ENCODE measurements at regions not wholly inside any gene's neighbourhood (a gene's known extent, or its start where the extent isn't known, plus 50 kb on each side); places are given as distances from the start of the nearest gene placed in this dataset.
"Not testable (repeated sequence)": the region's sequence is repeated elsewhere in the genome, so short reads cannot be mapped to it uniquely, and the experiment has no call there.

DNA sequence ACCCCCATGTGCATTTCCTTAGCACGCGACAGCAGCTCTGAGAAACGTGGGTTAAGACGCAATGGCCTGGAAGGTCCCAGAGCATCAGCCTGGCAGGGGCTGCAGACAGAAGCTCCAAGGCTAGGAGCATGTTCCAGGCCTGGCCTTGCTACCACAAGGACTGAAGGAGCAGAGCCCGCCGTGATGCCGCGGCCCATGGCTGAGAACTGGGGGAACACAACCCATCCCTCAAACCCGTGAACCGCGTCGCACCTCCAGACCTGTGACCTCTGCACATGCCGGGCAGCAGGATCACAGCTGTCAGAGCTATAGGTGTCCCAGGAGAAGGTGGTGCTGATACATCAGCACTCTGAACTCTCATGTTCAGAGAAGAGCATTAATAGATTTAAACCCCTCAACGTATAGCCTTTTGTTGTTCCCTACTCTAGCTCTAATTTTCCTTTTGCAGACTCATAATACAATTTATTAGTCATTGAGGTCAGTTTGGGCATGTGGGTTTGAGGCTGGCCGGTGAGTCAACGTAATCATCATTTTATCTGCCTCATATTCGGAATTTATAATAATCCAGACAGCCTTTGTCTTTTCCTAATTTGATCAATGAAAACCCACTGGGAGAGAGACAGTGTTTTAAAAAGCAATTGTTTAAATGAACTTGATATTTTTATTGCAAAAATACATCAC is 222.5 kb upstream of the TCERG1L start:
- DNase-seq, result no peak

DNA sequence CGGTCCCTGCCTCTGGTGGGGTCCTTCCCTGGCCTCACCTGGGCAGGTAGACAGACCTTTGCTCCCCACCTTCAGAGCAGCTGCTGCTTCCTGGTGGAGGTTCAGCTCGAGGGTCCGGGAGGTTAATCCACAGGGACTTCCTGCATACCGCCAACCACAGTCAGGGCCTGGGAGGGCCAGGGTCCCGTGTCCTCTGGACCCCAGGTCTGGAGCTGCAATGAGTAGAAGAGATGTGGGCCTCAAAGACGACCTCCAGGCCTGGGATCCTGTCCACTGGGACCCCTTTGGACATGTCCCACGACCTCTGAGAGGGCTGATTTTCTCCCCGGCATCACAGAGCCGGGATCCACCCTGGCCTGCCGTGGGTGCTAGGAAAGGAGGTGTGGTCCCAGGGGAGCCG is 223.3 kb upstream of the TCERG1L start:
- DNase-seq, result no peak

DNA sequence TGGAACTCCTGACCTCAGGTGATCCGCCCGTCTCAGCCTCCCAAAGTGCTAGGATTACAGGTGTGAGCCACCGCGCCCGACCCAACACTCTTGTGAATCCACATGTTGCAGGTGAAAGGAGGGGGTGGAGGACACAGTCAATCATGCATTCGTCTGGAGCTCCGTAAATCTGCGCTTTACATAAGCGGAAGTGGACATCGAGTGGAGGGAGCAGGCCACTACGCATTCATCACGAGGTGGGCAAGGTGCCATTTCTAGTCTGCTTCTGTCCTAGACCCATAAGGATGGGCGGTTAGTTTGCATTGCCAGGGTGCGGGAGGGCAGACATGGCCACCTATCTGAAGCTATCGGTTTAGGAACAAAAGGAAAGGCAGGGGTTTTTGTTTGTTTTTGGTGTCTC is 225.2 kb upstream of the TCERG1L start:
- no peak for DNase-seq

DNA sequence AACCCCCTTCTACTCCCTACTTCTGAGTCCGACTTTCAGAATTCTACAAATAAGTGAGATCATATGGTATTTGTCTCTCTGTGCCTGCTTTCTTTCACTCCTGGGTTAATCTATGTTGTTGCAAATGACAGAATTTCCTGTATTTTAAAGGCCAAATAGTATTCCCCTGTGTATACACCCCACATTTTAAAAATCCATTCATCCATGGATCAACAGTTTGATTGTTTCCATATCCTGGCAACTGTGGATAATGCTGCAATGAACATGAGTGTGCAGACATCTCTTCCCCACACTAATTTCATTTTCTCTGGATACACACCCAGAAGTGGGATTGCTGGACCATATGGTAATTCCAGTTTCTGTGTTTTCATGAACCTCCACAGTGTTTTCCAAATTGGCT is 225.8 kb upstream of the TCERG1L start:
- no peak for DNase-seq

DNA sequence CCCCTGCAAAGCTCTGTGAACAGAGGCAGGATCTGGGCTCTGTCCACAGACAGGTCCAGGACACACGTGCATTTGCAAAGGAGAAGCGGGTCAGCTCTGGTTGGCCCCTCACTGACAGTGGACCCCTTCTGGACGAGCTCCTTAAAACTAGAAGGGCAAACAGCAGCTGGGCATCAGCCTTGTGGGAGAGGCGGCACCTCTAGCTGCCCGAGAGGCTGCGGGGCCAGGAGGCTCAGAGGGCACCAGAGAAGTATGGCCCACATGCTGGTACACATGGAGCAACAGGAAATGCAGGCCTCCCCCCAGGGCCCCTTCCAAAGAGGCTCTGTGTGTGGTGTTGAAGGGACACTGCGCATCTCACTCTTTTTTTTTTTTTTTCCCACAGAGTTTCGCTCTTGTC is 233.0 kb upstream of the TCERG1L start:
- DNase-seq, result no peak

DNA sequence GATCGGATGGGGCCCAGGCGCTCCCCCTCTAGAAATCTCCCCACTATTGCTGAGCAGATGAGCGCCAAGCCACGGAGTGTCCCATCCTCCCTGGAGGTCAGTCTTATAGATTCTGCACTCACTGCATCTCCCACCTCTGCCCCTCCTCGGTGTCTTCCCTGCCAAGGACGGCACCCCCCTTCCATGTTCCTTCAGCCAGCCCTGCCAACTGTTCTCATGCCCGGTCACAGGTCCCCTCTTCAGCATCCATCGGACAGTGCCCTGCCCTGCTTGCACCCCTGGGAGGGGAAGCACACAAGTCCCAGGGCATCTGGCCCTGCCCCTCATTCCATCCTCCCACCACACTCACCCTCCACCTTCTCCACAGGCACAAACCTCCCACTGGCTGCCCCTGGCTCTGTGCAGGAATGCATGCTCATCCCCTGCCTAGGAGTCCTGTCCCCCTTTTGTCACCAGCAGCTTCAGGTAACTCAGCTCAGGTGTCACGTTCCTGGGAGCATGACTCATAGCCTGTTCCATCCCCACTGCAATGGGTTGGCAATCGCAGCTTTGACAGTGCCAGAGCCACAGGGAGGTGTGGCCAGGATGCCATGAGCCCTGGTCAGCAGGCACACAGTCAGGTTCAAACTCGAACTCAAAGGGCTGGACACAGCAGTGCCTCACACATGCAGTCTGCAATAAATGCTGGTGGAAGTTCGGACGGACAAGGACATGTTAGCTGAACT is 234.7 kb upstream of the TCERG1L start:
- DNase-seq, result no peak

DNA sequence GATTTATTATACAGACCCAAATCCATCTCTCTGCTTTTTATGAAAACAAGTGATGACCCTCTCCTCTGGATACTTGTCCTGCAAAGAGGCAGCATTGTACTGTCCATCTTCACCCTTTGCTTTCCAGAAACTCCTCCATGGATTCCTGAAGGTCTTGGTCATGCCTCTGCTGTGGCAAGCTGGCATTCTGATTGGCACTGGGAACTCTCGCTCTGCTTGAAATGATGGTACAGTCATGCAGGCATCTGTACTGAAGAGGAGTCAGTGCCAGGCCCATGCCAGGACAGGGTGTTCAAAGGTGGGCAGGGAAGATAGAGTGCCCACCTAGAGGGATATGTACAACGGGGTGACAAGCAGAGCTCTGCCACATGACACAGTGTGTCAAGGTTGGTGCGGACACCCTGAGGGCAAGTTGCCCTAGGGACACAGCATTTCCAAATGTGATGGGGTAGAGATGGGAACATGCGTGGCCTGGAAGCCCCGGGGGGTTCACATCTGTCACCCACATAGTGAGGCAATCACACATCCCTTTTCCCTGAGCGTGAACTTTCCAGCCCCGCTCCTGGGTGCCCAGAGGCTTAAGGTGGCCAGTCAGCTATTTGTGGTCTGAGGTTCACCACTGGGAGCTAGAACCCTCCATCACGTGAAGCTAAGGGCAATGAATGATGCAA is 235.7 kb upstream of the TCERG1L start:
- no peak for DNase-seq

DNA sequence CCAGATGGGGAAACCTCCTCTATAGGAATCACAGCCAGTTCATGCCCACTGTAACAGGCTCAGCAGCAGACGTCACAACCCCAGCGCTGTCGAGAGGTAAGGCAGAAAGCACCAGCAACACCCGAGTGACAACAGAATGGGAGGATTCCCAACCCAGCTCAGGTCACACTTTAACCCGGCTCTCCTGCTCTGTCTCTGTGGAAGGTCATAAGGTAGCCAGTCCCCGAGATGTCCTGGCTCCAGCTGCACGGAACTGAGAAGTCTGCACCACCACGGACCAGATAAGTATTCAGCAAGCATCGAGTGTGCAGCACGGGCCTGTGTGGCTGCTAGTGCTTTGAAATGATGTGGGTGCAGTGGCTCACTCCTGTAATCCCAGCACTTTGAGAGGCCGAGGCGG is 236.7 kb upstream of the TCERG1L start:
- DNase-seq, result no peak

DNA sequence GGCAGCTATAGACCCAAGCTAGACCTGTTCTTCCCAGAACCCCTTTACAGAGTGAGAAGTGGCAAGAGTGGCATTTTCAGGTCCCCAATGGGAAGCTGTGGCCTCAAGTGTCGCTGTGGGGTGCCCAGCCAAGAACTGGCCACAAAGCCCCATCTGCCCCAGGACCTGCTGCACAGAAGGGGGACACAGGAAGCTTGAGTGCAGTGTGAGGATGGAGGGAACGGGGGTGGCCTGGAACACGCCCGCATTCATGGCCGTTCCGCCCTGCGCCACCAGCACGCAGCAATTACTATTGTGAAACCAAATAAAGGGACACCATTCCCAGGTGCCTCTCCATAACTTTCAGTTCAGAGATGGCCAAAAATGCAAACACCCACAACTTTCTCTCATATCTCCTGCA is 237.6 kb upstream of the TCERG1L start:
- DNase-seq, result no peak

DNA sequence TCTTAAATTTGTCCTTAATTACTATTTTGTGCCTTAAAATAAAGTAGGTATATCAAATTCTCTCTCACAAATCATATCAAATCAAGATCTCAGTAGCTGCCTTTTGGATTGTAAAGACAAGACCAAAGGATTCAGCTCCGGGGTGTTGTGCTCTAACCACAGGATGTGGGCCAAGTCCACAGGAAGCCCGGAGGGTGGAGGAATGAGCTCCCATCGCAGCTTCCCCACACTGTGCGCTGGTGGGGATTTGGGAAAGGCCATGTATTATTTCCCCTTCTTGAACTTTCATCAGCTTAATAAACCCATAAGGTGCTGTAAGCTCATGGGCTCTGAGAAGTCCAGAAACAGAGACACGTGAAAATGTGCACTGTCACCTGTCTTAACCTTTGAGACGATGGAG is 241.6 kb upstream of the TCERG1L start:
- no peak for DNase-seq

DNA sequence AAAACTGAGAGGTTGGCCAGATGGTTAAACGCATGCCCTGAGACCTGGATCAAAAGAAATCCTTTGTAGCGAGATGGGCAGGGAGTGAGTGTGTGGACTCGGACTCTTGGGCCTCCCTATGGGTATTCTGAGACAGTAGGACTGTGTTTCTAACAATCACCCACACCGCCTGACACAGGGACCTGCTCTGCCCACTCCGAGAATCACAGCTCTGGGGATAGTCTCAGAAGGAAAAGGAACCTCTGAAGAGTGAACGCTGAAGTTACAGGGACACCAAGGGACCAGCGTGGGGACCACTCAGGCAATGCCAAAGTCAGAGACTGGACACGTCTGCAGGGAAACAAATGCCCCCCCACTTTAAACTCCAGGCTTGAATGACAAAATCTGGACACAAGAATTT is 242.1 kb upstream of the TCERG1L start:
- no peak for DNase-seq

DNA sequence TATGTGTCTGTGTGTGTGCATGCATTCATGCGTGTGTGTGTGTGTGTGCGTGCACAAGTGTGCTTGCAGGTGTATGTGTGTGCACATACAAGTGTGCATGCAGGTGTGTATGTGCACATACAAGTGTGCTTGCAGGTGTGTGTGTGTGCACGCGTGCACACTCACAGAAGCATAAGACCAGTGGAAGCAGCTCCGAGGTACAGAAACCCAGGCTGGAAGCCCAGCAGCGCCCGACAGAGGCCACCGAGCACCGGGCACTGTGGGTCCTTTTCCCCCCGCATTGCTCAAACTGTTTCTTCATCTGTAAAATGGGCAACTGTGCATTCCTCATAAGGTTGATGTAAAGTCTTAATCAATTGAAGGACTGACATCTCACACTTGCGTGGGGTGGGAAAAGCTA is 243.3 kb upstream of the TCERG1L start:
- no peak for DNase-seq

DNA sequence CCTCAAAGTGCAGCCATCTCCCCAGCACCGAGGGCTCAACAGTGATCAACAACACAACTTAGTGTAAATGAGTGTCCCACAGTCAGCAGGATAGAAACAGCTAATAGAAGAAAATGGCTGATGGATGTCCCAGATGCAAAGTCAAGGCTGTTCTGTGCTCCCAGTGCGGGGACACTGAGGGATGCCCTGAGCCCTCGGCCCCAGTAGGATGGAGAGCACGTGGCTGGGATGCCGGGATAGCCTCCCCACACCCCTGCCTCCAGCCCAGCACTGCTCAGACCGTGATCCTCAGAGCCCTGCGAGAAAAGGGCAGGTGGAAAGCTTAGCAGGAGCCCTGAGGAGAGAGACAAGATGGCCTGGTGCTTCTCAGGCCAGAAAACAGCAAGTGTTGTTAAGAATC is 243.9 kb upstream of the TCERG1L start:
- no peak for DNase-seq

DNA sequence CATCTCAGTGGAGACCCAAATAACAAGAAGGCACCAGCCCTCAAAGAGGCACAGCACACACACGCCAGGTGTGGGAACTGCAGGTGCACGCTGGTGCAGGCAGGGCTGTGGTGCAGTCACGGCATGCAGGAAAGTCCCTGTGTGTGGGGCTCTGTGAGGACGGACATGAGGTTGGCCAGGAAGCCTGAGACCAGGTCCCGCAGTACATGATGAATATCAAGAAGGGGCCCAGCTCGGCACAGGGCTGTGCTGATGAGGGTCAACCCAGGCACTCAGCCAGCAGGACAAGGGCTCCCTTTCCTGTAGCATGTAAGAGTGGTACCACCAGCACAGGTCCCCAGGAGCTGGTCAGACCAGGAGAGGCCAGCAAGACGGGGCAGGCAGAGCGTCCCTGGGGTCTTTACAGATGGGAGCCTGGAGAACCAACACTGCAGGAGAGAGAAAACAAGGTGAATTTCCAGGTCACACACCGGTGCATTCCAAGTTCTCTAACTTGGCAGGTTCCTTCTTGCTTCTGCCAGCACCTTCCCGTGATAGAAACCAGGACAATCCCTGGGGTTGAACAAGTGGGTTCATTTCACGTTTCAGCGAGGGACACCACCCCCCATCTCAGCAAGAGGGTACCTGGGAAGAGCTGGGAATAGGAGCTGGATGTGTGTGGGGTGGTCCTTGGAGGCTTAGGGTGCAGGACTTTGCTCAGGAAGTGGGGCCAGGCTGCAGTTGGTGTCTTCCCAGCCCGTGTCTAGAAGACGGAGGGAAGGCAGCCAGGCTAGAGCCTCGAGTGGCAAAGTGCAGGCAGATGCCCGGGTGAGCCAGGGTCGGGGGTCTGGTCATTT is 244.8 kb upstream of the TCERG1L start:
- DNase-seq, result no peak

DNA sequence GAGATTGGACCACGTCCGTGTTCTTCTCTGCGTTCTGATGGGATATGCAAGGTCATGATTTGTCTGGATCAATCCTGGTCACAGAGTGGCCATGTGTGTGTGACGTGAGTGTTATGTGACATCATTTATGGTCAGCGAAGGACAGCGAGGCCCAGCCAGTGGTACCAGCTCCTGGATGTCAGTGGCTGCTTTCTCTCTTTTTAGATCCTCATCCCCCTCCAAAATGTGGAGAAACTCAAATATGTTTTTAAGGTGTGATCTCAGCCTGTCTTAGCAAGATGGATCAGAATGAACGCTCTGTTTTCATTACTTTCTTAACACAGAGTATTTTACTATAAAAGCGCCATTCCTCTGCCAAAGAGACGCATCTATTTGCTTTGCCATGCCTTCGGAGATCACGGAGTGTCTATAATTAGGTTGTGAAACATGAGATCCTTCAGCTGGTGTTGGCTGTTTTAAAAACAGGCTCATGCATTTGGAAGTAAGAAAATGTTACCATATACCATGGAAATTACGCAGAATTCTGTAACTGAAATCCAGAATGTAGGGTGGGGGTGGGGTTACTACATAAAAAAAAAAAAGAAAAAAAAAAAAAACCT is 245.5 kb upstream of the TCERG1L start:
- no peak for DNase-seq

DNA sequence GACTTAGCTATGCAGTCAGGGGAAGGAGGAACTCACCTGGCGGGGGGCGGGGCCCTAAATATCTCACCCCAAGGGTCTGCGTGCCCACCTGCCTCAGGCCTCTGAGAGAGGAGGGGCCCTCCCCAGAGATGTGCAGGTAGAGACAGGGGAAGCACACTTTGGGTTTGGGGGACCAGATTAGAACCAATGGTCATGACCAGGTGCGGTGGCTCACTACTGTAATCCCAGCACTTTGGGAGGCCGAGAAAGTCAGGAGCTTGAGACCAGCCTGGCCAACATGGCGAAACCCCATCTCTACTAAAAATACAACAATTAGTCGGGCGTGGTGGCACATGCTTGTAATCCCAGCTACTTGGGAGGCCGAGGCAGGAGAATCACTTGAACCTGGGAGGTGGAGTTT is 246.4 kb upstream of the TCERG1L start:
- DNase-seq, result not testable (repeated sequence)

DNA sequence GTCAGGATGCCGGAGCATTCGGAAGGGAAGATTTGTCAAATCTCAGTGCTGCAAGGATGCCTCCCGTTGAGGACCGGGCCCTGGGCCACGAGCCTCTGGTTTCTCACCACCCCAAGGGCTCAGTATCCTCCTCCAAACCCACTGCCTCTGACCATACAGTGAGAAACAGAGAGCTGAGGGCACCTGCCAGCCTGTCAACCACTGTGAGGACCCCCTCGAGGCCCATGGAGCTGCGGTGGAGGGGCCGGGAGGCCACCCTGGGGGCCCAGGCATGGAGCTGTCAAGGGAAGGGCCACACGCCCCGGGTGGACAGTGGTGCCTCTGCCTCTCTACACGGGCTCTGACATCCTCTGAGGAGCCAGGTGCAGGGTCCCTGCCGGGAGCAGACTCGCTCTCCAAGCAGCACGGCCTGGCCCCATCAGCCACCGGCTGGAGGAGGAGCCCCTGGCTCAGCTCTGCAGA is 248.0 kb upstream of the TCERG1L start:
- no peak for DNase-seq

DNA sequence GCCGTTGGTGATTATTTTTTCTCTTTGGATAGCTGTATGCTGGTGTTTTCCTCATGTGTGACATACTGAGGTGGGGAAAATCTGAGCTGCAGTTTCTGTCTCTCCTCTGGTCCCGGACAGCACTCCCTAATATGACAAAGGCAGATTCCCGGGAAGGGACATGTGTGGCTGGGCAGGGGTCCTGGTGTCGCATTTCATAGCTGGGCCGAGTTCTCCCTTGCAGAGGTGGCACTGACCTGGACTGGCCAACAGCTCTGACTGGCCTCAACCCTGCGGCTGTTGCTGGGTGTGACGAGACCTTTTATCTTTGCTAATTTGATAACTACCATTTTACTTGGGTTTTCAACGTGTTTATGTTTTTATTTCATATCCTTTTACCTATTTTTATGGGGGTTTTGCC is 248.6 kb upstream of the TCERG1L start:
- DNase-seq, result no peak

DNA sequence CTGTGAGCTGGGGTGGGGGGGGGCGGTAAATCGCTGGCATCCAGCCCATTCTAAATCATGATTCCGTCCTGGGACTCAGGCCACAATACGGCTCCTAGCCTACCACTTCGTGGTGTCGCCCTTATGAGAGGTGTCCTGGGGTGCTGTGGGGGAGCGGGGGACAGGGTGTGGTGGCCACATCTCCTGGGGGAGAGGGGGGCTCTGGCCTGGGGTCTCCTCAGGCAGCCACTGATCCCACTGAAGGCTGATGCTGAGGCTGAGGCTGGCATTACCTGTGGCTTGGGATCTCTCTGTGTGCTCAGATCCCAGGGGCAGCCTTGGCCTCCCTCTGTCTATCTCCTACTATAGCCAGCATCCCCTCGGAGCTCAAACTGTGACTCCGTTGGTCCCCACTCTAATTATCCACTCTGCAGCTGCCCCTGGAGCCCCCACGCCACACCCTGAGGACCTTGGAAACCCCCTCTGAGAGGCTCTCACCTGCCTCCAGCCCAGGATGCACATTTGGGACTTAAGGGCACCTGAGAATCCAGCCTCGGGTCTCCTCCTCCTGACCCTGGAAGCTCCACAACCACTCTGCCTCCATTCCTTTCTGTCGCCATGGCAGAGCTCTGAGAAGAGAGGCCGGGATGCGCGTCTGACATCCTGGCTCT is 249.3 kb upstream of the TCERG1L start:
- DNase-seq, result no peak

DNA sequence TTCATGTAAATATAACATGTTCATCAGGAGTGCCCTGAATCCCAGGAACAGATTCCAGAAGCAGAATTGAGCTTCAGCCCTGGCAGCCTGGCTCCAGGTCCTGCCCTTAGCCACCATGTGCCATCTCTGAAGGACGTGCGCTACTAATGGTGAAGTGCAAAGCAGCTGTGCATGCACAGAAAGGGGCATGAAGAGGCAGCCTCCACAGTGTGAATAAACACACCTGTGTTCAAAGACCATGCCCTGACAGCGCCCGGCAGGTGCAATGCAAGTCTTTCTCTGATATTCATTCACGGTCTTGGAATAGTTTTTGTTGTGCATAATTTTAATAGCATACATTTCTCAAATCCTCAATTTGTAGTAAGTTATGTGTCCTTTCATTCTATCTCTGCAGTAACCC is 250.4 kb upstream of the TCERG1L start:
- no peak for DNase-seq

DNA sequence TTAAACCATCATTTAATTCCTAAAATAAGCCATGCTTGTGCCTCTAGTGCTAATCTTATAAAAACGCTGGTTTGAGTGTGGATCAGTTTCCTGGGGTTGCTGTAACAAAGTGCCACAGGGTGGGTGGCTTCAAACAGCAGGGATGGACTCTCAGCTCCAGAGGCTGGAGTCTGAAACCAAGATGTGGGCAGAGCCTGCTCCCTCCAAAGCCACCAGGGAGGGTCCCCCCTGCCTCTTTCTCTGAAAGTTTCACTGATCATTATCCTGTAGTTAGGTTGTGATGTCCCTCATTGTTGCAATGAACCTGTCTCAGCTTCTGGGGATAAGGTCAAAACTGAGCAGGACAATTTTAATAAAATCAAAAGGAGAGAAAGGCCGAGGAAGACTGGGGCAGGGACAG is 251.9 kb upstream of the TCERG1L start:
- no peak for DNase-seq

All from T1000 (cell line).